ENCODE measurements at regions not wholly inside any gene's neighbourhood (a gene's known extent, or its start where the extent isn't known, plus 50 kb on each side); places are given as distances from the start of the nearest gene placed in this dataset.
"Not testable (repeated sequence)": the region's sequence is repeated elsewhere in the genome, so short reads cannot be mapped to it uniquely, and the experiment has no call there.

DNA sequence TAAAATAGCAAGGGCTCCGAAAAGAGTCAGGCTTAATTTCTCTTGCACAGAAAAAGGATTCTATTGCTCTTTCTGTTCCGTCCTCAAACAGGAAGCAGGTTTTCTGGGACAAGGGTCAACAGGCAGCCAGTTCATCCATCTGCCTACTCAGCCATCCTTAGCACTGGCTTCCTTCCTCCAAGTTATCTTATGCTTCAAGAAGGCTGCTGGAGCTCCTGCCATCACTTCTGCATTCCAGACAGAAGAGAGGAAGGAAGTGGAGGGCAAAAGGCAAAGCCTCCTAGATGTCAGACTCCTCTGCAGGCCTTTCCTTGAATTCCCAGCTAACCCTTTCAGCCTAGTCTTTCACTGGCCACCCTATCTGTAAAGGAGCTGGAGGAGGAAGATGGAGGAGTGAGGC lies 287.8 kb upstream of the PLGLB2 start:
- DNase-seq; intact Hi-C loops (cut with DNase I): not testable (repeated sequence)

DNA sequence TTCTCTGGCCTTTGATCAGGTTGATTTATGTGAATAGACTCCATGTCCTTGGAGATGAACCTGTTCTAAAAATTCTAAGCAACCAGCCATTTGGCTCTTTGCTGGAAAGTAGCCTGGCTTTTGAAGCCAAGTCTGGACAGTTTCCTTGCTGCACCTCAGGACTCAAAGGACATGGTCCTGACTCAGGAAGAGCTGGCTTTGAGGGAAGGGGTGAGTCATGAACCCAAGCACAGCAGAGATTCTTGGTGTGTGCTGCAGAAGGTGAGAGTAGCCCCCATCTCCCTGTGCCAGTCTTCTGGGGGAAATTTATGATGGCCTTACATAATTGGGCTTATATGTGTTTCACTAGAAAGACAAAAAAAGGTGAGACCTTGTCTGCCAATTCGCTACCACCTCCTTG lies 287.2 kb upstream of the PLGLB2 start:
- intact Hi-C loops (cut with DNase I); DNase-seq: not testable (repeated sequence)

DNA sequence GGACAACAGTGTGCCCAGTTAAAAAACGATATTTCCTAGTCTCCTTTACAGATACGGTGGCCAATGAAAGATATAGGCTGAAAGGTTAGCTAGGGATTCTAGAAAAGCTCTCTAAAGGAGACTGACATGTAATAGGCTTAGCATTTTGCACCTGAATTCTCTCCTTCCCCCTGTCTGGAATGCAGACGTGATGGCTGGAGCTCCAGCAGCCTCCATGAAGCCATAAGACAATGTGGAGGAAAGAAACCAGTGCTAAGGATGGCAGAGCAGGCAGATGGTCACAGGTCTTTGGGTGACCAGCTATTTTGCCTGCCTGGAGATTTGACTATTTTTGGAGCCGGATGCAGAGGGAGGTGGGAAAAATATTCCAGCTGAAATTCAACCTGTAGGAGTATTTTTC lies 286.2 kb upstream of the PLGLB2 start:
- intact Hi-C loops (cut with DNase I); DNase-seq: not testable (repeated sequence)

DNA sequence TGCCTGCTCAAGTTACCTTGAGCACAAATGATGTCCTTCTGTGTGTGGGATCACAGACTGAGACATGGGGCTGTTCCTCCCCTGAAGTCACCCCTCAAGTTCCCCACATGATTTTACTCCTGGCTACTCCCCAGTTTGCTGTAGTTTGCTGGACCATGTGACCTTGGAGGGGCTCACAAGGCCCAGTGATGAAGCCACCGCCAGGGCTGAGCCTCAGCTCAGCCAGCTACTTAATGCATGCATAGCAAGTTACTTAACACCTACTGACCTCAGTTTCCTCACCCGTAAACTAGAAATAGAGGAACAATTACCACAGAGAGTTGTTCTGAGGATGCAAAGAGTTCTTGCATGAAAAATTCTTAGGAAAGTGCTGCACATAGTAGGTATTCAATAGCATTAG lies 283.7 kb upstream of the PLGLB2 start:
- DNase-seq; intact Hi-C loops (cut with DNase I): not testable (repeated sequence)

DNA sequence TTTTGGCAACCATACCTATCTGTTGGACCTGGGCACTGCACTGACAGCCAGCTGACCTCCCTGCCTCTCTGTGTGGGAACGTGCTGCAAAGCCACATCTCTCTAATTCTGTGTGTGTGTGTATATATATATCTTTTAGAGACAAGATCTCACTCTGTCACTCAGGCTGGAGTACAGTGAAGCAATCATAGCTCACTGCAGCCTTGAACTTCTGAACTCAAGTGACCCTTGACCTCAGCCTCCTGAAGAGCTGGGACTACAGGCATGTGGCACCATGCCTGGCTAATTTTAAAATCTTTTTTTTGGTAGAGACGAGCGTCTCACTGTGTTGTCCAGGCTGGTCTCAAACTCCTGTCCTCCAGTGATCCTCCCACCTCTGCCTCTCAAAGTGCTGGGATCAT lies 282.2 kb upstream of the PLGLB2 start:
- DNase-seq; intact Hi-C loops (cut with DNase I): not testable (repeated sequence)

DNA sequence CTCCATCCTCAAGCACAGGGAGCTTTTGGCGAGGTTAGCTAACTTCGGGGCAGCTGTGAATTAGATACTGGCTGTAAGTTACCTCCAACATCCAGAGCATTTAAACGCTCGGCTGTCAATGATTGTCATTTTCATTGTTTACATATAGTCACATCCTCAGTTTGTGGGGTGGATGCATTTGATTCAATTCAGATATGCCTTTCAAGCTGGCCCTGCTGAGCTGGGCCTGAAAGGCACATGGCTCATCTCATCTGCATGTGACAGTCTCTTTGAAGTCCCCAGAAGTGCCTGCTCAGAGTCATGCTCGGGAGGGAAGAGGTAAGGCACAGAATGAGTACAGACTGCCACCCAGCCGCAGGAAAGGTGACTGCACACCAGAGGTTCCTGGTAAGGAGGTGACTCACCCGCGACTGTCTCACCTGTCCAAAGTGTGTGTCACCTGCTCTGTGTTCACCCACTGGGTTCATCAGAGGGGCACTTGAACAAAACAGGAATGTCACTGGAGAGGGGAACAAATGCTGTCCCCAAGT lies 281.2 kb upstream of the PLGLB2 start:
- DNase-seq = peak in 37 of 42 donors; percentile 7 to 81 (median 50)
- intact Hi-C loops (cut with DNase I) = not testable (repeated sequence)

DNA sequence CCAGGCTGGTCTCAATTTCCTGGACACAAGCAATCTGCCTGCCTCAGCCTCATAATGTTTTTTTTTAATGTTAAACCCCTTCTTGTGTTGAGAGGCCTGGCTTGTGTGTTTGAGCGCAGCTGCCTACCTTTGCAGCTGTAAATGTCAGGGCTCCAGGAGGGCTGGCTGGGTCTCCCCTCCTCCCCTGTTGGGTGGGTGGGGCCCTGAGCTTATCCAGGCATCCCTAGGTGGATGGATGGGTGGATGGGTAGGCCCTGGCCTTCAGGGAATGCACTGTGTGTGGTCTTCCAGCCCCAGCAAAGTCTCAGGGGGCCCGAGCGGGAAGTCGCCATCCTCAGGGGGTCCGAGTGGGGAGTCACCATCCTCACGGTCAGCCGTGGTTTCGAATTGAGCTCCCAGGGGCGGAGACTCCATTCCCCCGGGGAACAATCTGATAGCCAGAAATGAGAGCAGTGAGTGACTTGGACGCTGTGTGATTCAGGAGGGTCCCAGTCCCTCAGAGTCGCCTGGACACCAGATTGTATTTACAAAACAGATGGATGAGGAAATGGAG lies 279.4 kb upstream of the PLGLB2 start:
- intact Hi-C loops (cut with DNase I); DNase-seq: not testable (repeated sequence)

DNA sequence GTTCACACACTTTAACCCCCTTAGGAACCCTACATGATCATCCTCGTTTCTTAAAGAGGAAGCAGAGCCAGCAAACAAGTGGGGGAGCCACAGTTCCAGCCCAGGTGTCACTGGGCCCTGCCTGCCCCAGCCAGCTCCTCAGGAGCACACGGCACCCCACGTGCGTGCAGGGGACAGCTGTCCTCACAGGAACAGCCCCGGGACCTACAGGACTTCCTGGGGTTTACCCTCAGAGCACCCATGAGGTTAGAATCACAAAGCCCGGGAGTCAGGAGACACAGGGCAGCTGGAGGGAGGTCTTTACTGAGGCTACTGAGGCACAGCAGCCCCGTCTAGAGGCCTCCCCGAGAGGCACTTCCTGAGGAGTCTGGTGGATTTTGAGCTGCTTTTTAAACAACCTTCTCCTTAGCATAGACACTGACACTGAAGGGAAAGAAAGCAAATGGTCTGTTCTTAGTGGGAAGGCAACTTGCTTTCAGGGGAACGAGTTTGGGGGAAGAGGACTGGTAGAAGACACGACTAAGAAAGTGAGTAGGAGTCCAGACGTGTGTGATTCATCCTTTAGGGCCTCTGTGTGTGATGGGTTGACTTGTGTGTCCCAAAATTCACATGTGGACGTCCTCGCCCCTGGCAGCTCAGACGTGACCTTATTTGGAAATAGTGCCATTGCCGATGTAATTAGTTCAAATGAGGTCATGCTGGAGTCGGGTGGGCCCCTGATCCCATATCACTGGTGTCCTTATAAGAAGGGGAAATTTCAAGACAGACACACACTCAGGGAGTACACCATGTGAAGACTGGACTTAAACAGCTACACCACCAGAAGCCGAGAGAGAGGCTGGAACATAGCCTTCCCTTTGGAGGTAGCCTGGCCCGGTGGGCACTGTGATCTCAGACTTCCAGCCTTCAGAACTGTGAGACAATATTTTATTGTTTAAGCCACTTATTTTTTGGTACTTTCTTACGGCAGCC lies 278.4 kb upstream of the PLGLB2 start:
- not testable (repeated sequence) for DNase-seq

DNA sequence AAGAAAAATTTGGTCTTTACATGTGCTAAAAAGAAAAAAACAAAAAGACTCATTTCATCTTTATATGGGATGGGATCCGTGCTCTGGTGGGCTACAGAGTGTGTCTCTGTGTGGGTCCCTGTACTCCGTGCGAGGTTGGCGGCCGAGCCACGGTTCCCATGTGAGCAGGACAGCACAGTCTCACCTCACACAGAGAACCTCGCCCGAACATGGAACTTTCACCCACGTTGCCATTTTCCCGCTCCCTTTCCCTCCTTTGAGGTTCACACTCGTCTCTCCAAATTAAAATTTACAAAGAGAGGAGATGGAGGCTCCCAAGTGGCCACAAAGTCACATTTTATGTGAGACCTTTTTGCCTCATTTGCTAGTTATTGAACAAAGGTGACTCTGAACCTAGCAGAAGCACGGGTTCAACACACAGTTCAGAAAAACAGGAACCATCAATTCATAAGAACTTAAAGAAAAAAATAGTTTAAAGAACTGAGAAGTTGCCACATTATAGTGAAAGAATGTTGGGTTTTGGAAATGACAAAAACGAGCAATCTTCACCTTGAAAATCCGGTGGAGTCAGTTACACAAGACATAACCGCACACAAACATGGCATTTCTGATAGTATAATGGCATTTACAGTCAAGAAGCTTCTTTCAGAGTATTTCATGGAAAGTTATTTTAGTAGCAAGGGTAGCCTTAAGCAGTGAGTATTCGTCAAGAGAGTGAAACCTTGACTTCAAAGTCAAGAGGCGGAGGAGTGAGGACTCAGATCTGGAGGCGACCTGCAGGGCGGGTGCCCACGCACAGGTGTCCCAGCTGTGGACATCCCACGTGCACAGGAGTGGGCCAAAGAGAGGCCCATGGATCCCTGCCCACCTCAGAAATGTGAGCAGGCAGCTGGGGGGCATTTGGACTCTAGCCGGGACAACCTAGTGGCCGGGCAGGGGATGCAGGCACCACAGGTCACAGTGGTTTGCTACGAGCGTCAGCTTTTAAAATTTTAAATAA lies 277.2 kb upstream of the PLGLB2 start:
- intact Hi-C loops (cut with DNase I) = not testable (repeated sequence)

More for the DNA sequence above, 278.4 kb upstream of the PLGLB2 start:
- intact Hi-C loops (cut with DNase I) = not testable (repeated sequence)

DNA sequence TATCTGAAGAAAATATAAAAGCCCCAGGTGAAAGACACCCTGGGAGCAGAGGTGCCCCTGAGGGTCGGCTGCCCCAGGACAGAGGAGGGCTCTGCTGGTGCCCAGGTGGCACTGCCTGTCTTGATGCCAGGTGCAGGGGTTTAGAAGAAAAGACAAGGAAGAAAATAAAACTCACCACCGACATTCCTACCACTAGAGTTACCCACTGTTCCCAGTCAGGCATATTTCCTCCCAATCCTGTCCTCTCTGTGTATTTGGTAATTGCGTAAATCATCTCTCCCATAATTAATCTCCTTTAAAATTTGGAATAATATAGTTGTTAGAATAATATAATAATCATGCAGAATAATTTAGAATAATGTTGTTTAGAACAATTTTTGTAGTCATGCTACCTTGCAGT lies 276.4 kb upstream of the PLGLB2 start:
- DNase-seq; intact Hi-C loops (cut with DNase I): not testable (repeated sequence)

More for the DNA sequence above, 277.2 kb upstream of the PLGLB2 start:
- DNase-seq = not testable (repeated sequence)

DNA sequence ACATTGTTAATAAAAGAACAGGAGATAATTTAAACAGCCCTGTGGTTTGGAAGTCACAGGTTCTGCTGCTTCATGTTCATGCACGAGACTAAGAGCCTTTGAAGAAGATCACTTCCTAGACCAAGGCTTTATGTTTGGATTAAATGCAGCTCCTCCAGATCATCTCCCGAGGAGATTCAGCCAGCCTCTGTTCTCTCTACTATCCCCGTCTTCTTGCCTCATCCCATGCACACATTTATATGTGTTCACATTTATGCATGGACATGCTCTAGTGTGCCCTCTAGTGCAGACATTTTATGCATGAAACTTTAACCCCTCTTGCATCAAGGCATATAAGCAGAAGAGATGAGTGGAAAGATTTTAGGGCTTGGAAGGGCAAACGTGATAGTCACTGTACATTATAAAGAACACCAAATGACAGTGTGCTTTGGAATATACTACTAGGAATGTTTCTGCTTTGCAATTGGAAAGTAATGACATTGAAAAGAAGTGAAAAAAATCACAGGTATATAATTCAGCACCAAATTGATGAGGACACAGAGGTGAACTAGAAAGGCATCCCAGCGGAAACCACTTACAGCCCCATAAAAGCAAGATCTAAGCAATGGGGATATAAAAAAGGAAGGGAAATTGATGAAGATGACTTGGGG lies 271.5 kb upstream of the PLGLB2 start:
- DNase-seq; intact Hi-C loops (cut with DNase I): not testable (repeated sequence)

DNA sequence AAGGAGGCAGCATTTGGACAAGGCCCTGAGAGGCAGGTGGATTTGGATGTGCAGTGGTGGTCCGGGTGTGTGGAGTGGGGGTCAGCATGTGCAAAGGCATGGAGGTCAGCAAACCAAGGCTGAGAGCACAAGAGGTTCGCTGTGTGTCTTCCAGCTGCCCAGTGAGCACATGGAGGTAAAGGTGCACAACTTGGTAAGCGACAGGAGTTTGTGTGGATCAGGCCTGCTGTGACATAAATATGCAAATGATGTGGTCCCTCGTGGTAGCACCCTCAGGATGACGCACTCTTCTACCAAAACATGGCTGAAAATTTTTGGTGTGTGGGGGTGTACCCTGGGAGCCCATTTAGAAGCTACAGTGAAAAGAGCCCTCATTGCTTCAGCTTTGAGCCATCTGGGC lies 271.0 kb upstream of the PLGLB2 start:
- DNase-seq; intact Hi-C loops (cut with DNase I): not testable (repeated sequence)

DNA sequence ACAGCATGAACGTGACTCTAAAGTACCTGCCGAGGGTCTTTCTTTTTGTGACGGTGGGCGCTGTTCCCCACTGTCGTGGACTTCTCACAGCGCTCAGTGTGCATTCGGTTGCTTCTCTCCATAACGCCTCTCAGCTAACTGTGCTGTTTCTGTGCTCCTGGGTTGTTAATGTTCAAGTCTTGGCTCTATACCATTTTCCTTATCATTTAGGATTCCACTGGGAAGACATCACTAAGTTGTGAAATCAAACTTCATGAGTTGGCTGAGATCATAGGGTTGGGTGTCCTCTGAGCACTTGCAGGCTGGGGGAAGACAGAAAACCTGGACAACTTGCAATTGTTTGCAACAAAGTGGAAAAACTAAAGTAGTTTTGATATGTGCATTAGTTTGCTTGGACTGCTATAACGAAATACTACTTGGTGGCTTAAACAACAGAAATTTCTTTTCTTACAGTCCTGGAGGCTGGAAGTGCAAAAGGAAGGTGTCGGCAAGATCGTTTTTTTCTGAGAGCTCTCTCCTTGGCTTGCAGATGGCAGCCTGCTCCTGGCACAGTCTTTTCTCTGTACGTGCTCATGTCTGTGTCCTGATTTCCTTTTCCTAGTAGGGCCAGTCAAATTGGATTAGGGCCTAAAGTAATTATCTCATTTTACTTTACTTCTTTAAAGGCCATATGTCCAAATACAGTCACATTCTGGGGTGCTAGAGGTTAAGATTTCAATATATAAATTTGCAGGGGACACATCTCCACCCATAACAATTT lies 270.0 kb upstream of the PLGLB2 start:
- intact Hi-C loops (cut with DNase I); DNase-seq: not testable (repeated sequence)

DNA sequence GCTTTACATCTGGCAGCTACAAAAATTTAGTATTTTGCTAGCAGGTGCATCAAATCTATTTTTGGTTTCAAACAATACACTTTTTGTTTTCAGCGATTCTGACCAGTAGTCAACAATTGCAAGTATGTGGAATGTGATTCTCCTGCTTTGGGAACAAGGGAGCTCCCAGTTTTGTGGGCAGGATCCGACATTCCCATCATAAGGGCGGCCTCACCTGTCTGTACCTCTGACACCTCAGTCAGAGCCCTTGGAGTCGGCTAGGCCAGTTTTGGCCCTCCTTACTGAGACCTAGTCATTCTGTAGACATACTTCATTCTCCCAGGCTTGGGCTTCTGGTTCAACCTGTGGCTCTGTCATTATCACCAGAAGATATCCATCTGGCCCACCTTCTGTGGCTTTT lies 269.0 kb upstream of the PLGLB2 start:
- DNase-seq; intact Hi-C loops (cut with DNase I): not testable (repeated sequence)

DNA sequence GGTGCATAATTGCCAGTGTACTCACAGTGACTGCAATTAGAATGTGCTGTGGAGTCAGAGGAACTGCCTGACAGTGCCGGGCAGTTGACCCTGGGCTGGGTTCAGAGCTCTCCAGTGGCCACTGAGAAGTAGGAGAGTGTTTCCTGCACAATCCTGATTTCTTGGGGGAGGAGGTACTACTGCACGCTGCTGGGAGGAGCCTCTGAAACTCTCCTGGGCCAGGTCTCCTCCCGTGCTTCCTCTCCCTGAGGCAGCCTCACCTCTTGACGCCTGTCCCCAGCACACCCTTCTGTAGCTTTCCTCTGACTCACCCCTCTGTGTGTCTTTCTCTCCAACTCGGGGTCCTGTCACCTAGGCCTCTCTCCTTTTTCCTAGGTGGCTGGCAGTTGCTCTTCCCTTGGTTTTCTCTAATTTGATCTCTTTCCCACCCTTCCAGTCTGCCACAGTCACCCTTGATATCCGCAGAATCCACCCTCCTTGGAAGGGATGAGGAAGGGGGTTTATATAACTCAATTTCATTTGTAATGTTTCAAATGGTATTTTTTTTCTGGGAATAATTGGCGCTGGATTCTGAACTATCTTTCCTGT lies 264.7 kb upstream of the PLGLB2 start:
- DNase-seq; intact Hi-C loops (cut with DNase I): not testable (repeated sequence)

DNA sequence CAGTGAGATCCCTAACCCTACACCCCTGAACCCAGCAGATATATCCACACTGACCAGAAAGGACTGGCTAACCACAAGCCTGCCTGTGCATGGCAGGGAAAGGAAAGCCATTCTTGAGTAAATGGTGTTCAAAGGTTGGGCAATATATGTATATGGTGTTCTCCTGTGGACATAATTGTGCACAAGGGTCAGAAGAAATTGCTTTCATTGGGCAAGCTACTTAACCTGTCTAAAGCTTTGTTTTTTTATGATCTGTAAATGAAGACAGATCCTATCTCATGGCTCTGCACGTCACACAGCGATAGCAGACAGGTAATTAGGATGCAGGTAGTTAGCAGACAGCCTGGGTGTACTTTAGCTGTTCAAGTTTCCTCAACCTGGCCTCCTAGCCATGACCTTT lies 263.5 kb upstream of the PLGLB2 start:
- DNase-seq; intact Hi-C loops (cut with DNase I): not testable (repeated sequence)

DNA sequence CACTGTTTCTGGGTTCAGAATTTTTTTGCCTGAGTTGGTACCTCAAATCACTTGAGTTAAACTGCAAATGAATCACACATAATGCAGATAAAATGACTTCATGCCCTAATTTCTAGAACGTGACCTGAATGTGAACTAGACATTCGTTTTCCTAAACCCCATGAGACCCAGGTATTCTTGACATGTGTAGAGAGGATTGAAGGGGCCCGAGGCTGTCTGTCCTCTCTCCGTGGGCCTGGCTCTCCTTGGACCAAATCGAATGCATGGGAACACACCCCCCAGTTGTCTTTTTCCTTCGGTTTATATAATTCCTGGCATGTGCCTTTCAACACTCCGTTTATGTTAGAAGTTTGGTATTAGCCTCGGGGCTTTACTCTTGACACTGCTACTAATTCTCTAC lies 262.4 kb upstream of the PLGLB2 start:
- DNase-seq = not testable (repeated sequence)

More for the DNA sequence above, 262.4 kb upstream of the PLGLB2 start:
- intact Hi-C loops (cut with DNase I) = not testable (repeated sequence)
